Mesenteric fat pad (tissue), 1 donor: ENCODE measurements at regions not wholly inside any gene's neighbourhood (a gene's known extent, or its start where the extent isn't known, plus 50 kb on each side); places are given as distances from the start of the nearest gene placed in this dataset.

Source experiments
- DNase-seq: peaks from one replicate; pipeline ENCODE4 v3.0.0-alpha.2; 2020; ENCODE audit warnings: low spot score
- donor health status: DM: yes; HTN: yes; CAD: no.

GRCh38 chr10:8951440-8952089 is 897.1 kb downstream of the GATA3 start:
- no peak for DNase-seq

DNA sequence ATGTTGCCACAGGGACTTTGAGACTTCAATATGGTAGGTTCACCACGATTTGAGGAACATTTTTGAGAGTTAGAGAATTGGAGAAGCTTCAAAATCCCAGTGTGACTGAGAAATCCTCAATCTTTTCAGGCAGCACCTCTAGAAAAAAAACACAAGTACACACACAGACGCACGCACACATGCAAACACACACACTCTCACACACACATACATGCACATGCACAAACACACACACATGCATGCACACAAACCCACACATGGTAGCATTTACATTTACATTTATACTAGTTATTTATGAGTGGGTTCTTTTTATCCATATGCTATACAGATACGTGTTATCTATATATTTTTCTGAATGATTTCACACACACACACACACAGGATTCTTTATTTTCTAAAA is 901.9 kb downstream of the GATA3 start:
- DNase-seq, result no peak

DNA sequence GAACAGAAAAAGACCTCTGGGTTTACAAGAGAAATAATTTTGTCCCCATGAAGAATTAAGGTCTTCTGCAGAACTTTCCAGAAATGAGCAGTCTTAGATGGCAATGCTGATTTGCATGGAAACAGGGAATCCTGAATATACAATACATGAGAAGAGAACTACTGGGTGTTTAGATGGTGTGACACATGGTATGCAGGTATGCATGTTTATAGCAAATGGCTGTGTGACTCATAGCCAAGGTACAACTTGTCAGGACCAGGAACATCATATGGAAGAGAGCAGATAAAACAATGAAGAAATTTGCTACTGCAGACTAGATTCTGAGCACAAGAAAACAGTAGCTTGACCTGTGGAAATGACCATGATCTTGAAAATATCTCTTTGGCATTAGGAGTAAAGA is 907.8 kb downstream of the GATA3 start:
- no peak for DNase-seq

- DNase-seq, result no peak
Observed at GRCh38 chr10:8967061-8967460, 912.6 kb downstream of the GATA3 start.

DNA sequence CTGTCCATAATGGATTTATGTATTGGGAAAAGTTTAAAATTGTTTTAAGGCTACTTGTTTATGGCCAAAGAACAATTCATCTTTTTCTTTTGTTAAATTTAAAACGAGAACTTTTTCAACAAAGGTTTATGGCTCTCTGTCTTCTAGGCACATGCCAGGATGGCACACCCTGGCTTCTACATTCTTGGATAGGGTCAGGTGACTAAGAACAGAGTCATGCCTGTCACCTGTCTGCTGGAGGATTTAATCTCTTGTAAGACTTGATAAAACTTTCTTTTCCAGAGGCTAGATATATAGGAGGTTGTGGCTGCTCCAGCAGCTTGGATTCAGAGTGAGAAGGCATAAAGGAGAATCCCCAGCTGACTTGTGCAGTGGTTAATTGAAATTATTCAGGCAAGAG is 915.4 kb downstream of the GATA3 start:
- no peak for DNase-seq

- DNase-seq, result no peak
Observed at GRCh38 chr10:8975535-8975934, 921.0 kb downstream of the GATA3 start.

DNA sequence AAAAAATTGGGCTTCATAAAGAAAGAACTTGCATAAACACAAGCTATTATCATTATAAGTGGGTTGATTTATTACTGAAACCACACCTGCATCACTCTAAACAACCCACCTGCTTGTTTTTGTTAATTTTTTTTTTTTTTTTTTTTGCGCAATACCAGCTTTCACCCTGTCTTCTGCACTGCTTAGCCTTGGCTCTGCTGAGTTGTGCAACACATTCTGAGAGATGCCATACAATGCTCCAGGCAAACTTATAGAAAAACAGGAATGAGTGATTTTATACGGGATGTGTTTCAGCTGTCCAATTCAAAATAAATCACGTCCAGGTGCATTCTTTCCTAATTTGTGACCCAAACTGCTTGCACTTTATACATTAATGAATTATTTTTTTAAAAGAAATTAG is 923.6 kb downstream of the GATA3 start:
- DNase-seq, result no peak

GRCh38 chr10:8979976-8980375 is 925.5 kb downstream of the GATA3 start:
- no peak for DNase-seq

GRCh38 chr10:8981277-8981676 is 926.8 kb downstream of the GATA3 start:
- DNase-seq, result no peak

DNA sequence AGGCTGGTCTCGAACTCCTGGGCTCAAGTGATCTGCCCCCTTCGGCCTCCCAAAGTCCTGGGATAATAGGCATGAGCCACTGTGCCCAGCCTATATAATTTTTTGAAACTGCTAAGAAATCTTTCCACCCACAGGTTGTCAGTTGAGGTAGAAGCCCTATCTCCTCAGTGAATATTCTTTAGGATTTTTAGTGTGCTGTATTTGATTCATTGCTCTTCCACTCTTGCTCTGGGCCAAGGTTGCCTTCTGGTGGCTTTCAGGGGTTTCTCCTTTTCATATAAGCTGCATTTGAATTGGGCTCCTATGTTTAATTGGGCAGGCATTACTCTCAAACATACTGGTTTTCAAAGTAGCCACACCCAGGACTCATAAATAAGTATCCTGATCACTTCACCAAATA is 931.2 kb downstream of the GATA3 start:
- no peak for DNase-seq

GRCh38 chr10:8986975-8987374 is 932.5 kb downstream of the GATA3 start:
- no peak for DNase-seq

- DNase-seq, result no peak
Observed at GRCh38 chr10:8987712-8988111, 933.2 kb downstream of the GATA3 start.

GRCh38 chr10:8990280-8990987 is 935.9 kb downstream of the GATA3 start:
- DNase-seq, result no peak

- no peak for DNase-seq
Observed at GRCh38 chr10:8992009-8992408, 937.5 kb downstream of the GATA3 start.

DNA sequence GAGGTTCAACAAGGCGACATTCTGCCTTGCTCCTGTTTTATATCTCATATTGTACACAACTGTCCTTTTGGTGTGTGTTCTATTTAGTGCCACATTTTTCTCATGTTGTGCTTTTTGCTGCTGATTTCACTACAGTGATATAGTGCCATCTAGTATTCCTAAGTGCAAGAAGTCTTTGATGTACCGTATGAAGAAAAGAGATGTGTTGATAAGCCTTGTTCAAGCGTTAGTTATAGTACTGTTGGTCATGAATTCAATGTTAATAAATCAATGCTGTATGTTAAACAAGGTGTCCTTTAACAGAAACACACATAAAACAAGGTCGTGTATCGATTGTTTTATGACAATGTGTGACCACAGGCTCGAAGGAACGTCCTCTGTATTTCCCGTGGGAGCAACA is 939.4 kb downstream of the GATA3 start:
- no peak for DNase-seq

- no peak for DNase-seq
Observed at GRCh38 chr10:8998751-8999150, 944.3 kb downstream of the GATA3 start.

DNA sequence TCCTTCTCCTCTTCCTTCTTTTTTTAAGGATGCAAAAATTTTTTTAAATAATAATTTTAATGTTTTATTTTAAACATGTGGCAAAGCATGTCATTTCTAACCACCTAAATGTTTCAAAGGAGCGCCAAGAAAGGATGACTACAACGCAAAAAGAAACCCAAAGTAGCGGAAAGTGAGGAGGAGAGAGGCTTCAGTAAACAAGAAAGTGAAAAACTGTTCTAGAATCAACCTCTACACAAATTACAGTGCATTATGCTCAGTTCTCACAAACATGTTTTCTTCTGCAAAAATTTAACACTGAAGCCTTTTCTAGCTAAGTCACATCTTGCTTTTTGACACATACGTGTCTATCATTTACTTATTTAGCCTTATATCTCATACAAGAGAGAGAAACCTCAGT is 948.6 kb downstream of the GATA3 start:
- DNase-seq, result no peak

DNA sequence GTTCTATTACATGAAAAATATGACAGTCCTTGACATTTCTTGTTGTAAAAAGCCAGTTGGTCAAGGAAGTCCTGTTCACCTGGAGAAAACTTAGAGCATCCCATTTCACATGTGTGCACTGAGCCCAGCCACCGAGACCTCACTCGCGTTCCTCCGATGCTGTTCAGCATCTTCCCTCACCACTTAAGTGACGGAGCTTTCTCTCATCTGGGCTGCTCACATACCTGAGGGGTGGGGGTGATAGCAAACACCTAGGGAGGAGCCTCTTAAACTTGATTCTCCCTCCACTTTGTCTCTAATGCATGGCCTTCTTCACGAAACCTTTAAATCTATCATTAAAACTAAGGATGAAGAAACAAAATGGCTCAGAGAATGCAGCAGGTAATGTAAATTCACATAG is 950.2 kb downstream of the GATA3 start:
- no peak for DNase-seq

DNA sequence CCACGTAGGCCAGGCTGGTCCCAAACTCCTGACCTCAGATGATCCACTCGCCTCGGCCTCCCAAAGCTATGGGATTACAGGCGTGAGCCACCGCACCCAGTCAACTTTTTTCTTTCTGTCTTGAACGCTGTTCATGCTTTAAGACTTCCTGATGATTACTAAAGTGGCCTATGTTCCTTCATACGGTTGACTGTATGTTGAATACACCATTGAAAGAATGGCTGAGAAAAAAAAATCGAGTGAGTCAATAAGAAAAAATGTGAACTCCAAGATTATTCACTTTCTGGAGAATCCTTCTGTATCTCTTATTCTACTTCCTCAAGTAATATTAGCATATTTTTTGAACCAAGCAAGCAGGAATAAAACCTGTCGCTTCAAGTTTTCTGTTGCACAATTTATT is 955.0 kb downstream of the GATA3 start:
- DNase-seq, result no peak

DNA sequence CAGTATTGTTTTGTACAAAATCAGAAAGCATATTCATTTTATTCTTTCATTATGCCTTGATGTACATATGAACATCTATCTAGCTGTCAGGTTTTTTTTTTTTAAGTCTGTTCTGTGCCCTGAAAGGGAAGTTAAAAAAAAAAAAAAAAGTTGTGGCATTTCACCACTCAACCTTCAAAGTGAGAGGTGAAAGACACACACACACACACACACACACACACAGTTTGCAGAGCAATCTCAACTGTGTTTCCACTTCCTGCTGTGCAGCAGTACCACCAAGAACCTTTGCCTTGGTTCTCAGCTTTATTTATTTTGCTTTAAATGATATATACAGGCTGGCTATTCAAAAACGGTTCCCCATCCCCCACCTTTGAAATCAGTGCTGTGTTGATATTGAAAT is 955.6 kb downstream of the GATA3 start:
- no peak for DNase-seq

- no peak for DNase-seq
Observed at GRCh38 chr10:9010931-9011670, 956.6 kb downstream of the GATA3 start.

DNA sequence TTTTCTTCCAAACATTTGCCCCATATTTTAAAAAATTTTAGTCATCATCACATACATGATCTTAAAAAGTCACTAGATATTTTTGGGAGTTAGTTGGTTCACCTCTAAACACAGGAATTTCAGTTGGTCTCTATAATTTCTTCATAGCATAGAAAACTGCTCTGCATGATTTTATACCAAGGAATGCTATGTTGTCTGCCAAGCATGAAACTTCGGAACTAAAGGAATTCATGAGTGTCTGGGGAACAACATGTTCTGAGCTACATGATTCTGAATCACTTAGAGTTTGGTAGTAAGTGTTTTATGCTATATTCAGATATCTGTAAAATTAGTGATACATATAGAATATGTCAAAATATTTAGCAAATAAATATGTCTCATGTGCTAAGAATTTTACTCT is 957.8 kb downstream of the GATA3 start:
- DNase-seq, result no peak

GRCh38 chr10:9015005-9015404 is 960.5 kb downstream of the GATA3 start:
- no peak for DNase-seq
